ENCODE measurements at regions not wholly inside any gene's neighbourhood (a gene's known extent, or its start where the extent isn't known, plus 50 kb on each side); places are given as distances from the start of the nearest gene placed in this dataset.
A peak's percentile ranks its signal among the peaks of the same experiment; 100 is the strongest.

- H3K36me3 ChIP-seq (ENCODE audit: low read depth) = no peaks in the 10 kb centered on the region
- peaks cover 8% of the 10 kb centered on the region for H3K4me1 ChIP-seq (ENCODE audit: insufficient read depth, poor library complexity, severe bottlenecking)
- H3K27ac ChIP-seq (ENCODE audit: poor library complexity, severe bottlenecking) = peak overlapping the region; percentile 9
- ATAC-seq (ENCODE audit: low read depth) (peak; percentile 91), DNase-seq (ENCODE audit: low spot score) (no peak)
- H3K9me3 ChIP-seq (ENCODE audit: severe bottlenecking) = no peaks in the 10 kb centered on the region
- no peak overlapping the region for H3K4me3 ChIP-seq (ENCODE audit: severe bottlenecking)
- H3K27me3 ChIP-seq (ENCODE audit: insufficient read depth, poor library complexity, severe bottlenecking) = no peaks in the 10 kb centered on the region
- TF ChIP-seq, protein P1, sequence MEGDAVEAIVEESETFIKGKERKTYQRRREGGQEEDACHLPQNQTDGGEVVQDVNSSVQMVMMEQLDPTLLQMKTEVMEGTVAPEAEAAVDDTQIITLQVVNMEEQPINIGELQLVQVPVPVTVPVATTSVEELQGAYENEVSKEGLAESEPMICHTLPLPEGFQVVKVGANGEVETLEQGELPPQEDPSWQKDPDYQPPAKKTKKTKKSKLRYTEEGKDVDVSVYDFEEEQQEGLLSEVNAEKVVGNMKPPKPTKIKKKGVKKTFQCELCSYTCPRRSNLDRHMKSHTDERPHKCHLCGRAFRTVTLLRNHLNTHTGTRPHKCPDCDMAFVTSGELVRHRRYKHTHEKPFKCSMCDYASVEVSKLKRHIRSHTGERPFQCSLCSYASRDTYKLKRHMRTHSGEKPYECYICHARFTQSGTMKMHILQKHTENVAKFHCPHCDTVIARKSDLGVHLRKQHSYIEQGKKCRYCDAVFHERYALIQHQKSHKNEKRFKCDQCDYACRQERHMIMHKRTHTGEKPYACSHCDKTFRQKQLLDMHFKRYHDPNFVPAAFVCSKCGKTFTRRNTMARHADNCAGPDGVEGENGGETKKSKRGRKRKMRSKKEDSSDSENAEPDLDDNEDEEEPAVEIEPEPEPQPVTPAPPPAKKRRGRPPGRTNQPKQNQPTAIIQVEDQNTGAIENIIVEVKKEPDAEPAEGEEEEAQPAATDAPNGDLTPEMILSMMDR (IDR thresholded peaks at IDR 0.05; ENCODE audit: poor library complexity, severe bottlenecking) = no peak
Observed at GRCh38 chr2:65630643-65631042, 198.2 kb upstream of the SPRED2 start.

- Histone ChIP-seq H3K27me3 (ENCODE audit: insufficient read depth, poor library complexity, severe bottlenecking) (no peaks in the 10 kb centered on the region), H3K27ac (ENCODE audit: poor library complexity, severe bottlenecking) (no peak overlapping the region), H3K4me1 (ENCODE audit: insufficient read depth, poor library complexity, severe bottlenecking) (peaks cover 8% of the 10 kb centered on the region), H3K36me3 (ENCODE audit: low read depth) (no peaks in the 10 kb centered on the region), H3K9me3 (ENCODE audit: severe bottlenecking) (no peaks in the 10 kb centered on the region), H3K4me3 (ENCODE audit: severe bottlenecking) (no peak overlapping the region)
- TF ChIP-seq, protein P1 (IDR thresholded peaks at IDR 0.05; ENCODE audit: poor library complexity, severe bottlenecking) = no peak
- DNase-seq (ENCODE audit: low spot score) = no peak
- no peak for ATAC-seq (ENCODE audit: low read depth)
Observed at GRCh38 chr2:65628156-65628555, 195.8 kb upstream of the SPRED2 start.

DNA sequence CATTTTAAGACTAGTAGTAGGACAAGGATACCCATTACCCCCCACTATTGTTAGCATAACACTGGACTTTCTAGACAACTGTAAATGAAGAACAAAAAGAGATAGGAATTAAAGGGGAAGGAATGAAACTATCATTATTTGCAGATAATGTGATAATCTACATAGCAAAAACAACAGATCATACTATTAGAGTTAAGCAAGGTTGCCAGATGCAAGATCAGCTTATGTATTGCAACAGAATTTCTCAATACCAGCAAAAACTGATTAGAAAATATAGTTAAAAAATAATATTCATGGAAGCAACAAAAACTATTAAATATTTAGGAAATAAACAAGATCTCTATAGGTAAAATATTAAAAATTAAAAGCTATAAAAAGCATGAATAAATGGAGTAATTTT lies 194.4 kb upstream of the SPRED2 start:
- H3K27ac ChIP-seq (ENCODE audit: poor library complexity, severe bottlenecking) = no peak overlapping the region
- TF ChIP-seq, protein P1 (IDR thresholded peaks at IDR 0.05; ENCODE audit: poor library complexity, severe bottlenecking) = no peak
- H3K4me1 ChIP-seq (ENCODE audit: insufficient read depth, poor library complexity, severe bottlenecking) = peaks cover 8% of the 10 kb centered on the region
- DNase-seq (ENCODE audit: low spot score) = no peak
- no peaks in the 10 kb centered on the region for H3K27me3 ChIP-seq (ENCODE audit: insufficient read depth, poor library complexity, severe bottlenecking)
- ATAC-seq (ENCODE audit: low read depth) = no peak
- no peaks in the 10 kb centered on the region for H3K9me3 ChIP-seq (ENCODE audit: severe bottlenecking)
- no peak overlapping the region for H3K4me3 ChIP-seq (ENCODE audit: severe bottlenecking)
- no peaks in the 10 kb centered on the region for H3K36me3 ChIP-seq (ENCODE audit: low read depth)

DNA sequence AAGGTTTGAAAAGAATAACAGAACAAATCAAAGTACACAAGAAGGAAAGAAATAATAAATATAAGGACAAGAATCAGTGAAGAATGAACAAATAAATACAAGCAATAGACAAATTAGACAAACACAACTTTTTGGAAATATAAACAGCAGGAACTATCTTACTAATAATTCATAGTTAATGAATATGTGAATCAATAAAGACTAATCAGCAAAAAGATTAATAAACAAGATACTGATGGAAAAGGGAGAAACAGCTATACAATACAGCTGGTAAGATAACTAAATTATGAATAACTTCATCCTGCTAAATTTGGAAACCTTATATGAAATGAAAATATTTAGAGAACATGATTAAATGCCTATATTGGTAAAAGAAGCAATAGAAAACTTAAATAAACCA lies 193.6 kb upstream of the SPRED2 start:
- Histone ChIP-seq H3K27me3 (ENCODE audit: insufficient read depth, poor library complexity, severe bottlenecking) (no peaks in the 10 kb centered on the region), H3K4me1 (ENCODE audit: insufficient read depth, poor library complexity, severe bottlenecking) (peaks cover 7% of the 10 kb centered on the region), H3K27ac (ENCODE audit: poor library complexity, severe bottlenecking) (no peak overlapping the region), H3K4me3 (ENCODE audit: severe bottlenecking) (no peak overlapping the region), H3K9me3 (ENCODE audit: severe bottlenecking) (no peaks in the 10 kb centered on the region), H3K36me3 (ENCODE audit: low read depth) (no peaks in the 10 kb centered on the region)
- TF ChIP-seq, protein P1 (IDR thresholded peaks at IDR 0.05; ENCODE audit: poor library complexity, severe bottlenecking) = no peak
- ATAC-seq (ENCODE audit: low read depth) (no peak), DNase-seq (ENCODE audit: low spot score) (no peak)

DNA sequence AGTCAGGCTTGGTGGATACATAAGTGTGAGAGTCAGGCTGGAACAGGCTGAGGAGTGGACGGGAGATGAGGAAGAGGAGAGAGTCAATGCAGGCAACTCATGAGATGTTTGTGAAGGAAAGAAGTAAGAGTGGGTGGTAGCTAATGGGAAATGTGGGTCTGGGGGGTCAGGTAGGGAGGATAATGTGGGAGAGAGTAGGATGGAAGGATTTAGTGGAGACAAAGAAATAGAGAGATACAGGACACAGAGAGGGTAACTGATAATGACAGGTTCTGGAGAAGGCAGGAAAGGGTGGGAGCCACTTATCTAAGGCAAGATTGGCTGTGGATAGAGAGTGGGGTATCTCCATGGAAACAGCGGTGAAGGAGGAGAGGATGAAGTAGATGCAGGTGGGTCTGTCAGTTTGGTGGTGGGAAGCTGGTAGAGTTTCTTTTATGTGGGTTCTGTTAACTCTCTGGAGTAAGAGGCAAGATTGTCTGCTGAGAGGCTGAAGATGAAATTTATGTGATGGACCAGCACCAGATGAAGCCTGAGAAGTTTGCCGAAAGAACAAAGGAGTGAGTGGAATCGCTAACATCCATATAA lies 190.6 kb upstream of the SPRED2 start:
- no peaks in the 10 kb centered on the region for H3K27me3 ChIP-seq (ENCODE audit: insufficient read depth, poor library complexity, severe bottlenecking)
- TF ChIP-seq, protein P1 (IDR thresholded peaks at IDR 0.05; ENCODE audit: poor library complexity, severe bottlenecking) = no peak

More for the DNA sequence above, 190.6 kb upstream of the SPRED2 start:
- H3K4me1 ChIP-seq (ENCODE audit: insufficient read depth, poor library complexity, severe bottlenecking) = no peaks in the 10 kb centered on the region
- no peak overlapping the region for H3K27ac ChIP-seq (ENCODE audit: poor library complexity, severe bottlenecking)
- no peaks in the 10 kb centered on the region for H3K9me3 ChIP-seq (ENCODE audit: severe bottlenecking)
- no peaks in the 10 kb centered on the region for H3K36me3 ChIP-seq (ENCODE audit: low read depth)
- ATAC-seq (ENCODE audit: low read depth) = no peak
- H3K4me3 ChIP-seq (ENCODE audit: severe bottlenecking) = no peak overlapping the region
- DNase-seq (ENCODE audit: low spot score) = no peak

Measured in RWPE2 (cell line).